ENCODE measurements at regions not wholly inside any gene's neighbourhood (a gene's known extent, or its start where the extent isn't known, plus 50 kb on each side); places are given as distances from the start of the nearest gene placed in this dataset.

GRCh38 chr3:66615643-66616301, 115.0 kb upstream of the LRIG1 start:
- DNase-seq (ENCODE audit: low read depth) = no peak
- TF ChIP-seq CTCF (IDR thresholded peaks at IDR 0.05; ENCODE audit: insufficient read depth, low read depth, low read length, missing control alignments) = no peak
- no peak overlapping the region for H3K4me3 ChIP-seq (ENCODE audit: low read length)

- no peak for DNase-seq (ENCODE audit: low read depth)
- no peak overlapping the region for H3K4me3 ChIP-seq (ENCODE audit: low read length)
- no peak for TF ChIP-seq CTCF (IDR thresholded peaks at IDR 0.05; ENCODE audit: insufficient read depth, low read depth, low read length, missing control alignments)
Observed at GRCh38 chr3:66617351-66617750, 116.5 kb upstream of the LRIG1 start.

- TF ChIP-seq CTCF (IDR thresholded peaks at IDR 0.05; ENCODE audit: insufficient read depth, low read depth, low read length, missing control alignments) = no peak
- H3K4me3 ChIP-seq (ENCODE audit: low read length) = no peak overlapping the region
- DNase-seq (ENCODE audit: low read depth) = no peak
Observed at GRCh38 chr3:66618066-66618465, 117.2 kb upstream of the LRIG1 start.

GRCh38 chr3:66620296-66620695, 119.5 kb upstream of the LRIG1 start:
- no peak for DNase-seq (ENCODE audit: low read depth)
- no peak for TF ChIP-seq CTCF (IDR thresholded peaks at IDR 0.05; ENCODE audit: insufficient read depth, low read depth, low read length, missing control alignments)
- H3K4me3 ChIP-seq (ENCODE audit: low read length) = no peak overlapping the region

GRCh38 chr3:66622756-66623457, 122.1 kb upstream of the LRIG1 start:
- no peak for DNase-seq (ENCODE audit: low read depth)
- no peak for TF ChIP-seq CTCF (IDR thresholded peaks at IDR 0.05; ENCODE audit: insufficient read depth, low read depth, low read length, missing control alignments)
- no peak overlapping the region for H3K4me3 ChIP-seq (ENCODE audit: low read length)

- no peak for DNase-seq (ENCODE audit: low read depth)
- TF ChIP-seq CTCF (IDR thresholded peaks at IDR 0.05; ENCODE audit: insufficient read depth, low read depth, low read length, missing control alignments) = no peak
- H3K4me3 ChIP-seq (ENCODE audit: low read length) = no peak overlapping the region
Observed at GRCh38 chr3:66625505-66626216, 124.8 kb upstream of the LRIG1 start.
